Effector memory CD4-positive, alpha-beta T cell (primary cell): ENCODE measurements at regions not wholly inside any gene's neighbourhood (a gene's known extent, or its start where the extent isn't known, plus 50 kb on each side); places are given as distances from the start of the nearest gene placed in this dataset.

Experiments
- DNase-seq, 3 donors: peaks; one replicate each; pipeline ENCODE4 v3.0.0-alpha.2; 2020
- H3K27ac ChIP-seq: 2 replicates; pipeline ENCODE4 v1.7.0; 2013; ENCODE audit warnings: mild to moderate bottlenecking, low read length, moderate library complexity; ENCODE audit not compliant: insufficient read depth, poor library complexity, severe bottlenecking
- H3K27me3 ChIP-seq: replicated peaks from 2 replicates; pipeline ENCODE4 v1.7.0; 2013; ENCODE audit warnings: mild to moderate bottlenecking, low read length; ENCODE audit not compliant: insufficient read depth, control insufficient read depth, poor library complexity, severe bottlenecking
- H3K36me3 ChIP-seq: 2 replicates; pipeline ENCODE4 v1.7.0; 2013; ENCODE audit warnings: mild to moderate bottlenecking, low read length, moderate library complexity; ENCODE audit not compliant: control insufficient read depth, insufficient read depth
- H3K4me1 ChIP-seq: 2 replicates; pipeline ENCODE4 v1.7.0; 2013; ENCODE audit warnings: low read length, mild to moderate bottlenecking; ENCODE audit not compliant: control insufficient read depth, insufficient read depth, poor library complexity, severe bottlenecking
- H3K4me3 ChIP-seq: 2 replicates; pipeline ENCODE4 v1.7.0; 2013; ENCODE audit warnings: low read length, low read depth, mild to moderate bottlenecking; ENCODE audit not compliant: insufficient read depth, poor library complexity, severe bottlenecking
- H3K9me3 ChIP-seq: 2 replicates; pipeline ENCODE4 v1.7.0; 2013; ENCODE audit warnings: mild to moderate bottlenecking, low read length, moderate library complexity; ENCODE audit not compliant: control insufficient read depth

GRCh38 chr9:117775591-117775990 lies 71.4 kb downstream of the TLR4 start:
- no peak for DNase-seq
- Histone ChIP-seq H3K36me3 (no peaks in the 10 kb centered on the region), H3K27ac (no peak overlapping the region), H3K4me1 (peaks cover 5% of the 10 kb centered on the region), H3K27me3 (no peaks in the 10 kb centered on the region), H3K4me3 (no peak overlapping the region), H3K9me3 (no peaks in the 10 kb centered on the region)

- Histone ChIP-seq H3K4me3 (no peak overlapping the region), H3K36me3 (no peaks in the 10 kb centered on the region), H3K27me3 (no peaks in the 10 kb centered on the region), H3K9me3 (no peaks in the 10 kb centered on the region), H3K4me1 (peaks cover 5% of the 10 kb centered on the region), H3K27ac (no peak overlapping the region)
- DNase-seq = no peak
Observed at GRCh38 chr9:117777823-117778222, 73.6 kb downstream of the TLR4 start.

- no peak for DNase-seq
- Histone ChIP-seq H3K36me3 (no peaks in the 10 kb centered on the region), H3K27ac (no peak overlapping the region), H3K9me3 (no peaks in the 10 kb centered on the region), H3K4me3 (no peak overlapping the region), H3K4me1 (peaks cover 5% of the 10 kb centered on the region), H3K27me3 (no peaks in the 10 kb centered on the region)
Observed at GRCh38 chr9:117779760-117780159, 75.6 kb downstream of the TLR4 start.

GRCh38 chr9:117782931-117783788 lies 79.0 kb downstream of the TLR4 start:
- Histone ChIP-seq H3K4me3 (peak overlapping the region; percentile 49), H3K4me1 (peaks cover 5% of the 10 kb centered on the region), H3K27me3 (no peaks in the 10 kb centered on the region), H3K27ac (no peak overlapping the region), H3K36me3 (no peaks in the 10 kb centered on the region), H3K9me3 (no peaks in the 10 kb centered on the region)
- peak; percentile 22 to 42 (median 23) for DNase-seq

GRCh38 chr9:117783828-117784227 lies 79.6 kb downstream of the TLR4 start:
- Histone ChIP-seq H3K27me3 (no peaks in the 10 kb centered on the region), H3K4me3 (no peak overlapping the region), H3K4me1 (peaks cover 5% of the 10 kb centered on the region), H3K36me3 (no peaks in the 10 kb centered on the region), H3K27ac (no peak overlapping the region), H3K9me3 (no peaks in the 10 kb centered on the region)
- DNase-seq = peak in 1 of 3 donors; percentile 22

- H3K36me3 ChIP-seq = no peaks in the 10 kb centered on the region
- H3K9me3 ChIP-seq = no peaks in the 10 kb centered on the region
- no peak overlapping the region for H3K27ac ChIP-seq
- no peak overlapping the region for H3K4me3 ChIP-seq
- peaks cover 2% of the 10 kb centered on the region for H3K4me1 ChIP-seq
- no peak for DNase-seq
- no peaks in the 10 kb centered on the region for H3K27me3 ChIP-seq
Observed at GRCh38 chr9:117784996-117785395, 80.8 kb downstream of the TLR4 start.

GRCh38 chr9:117787746-117788145 lies 83.5 kb downstream of the TLR4 start:
- Histone ChIP-seq H3K4me3 (no peak overlapping the region), H3K27me3 (no peaks in the 10 kb centered on the region), H3K27ac (no peak overlapping the region), H3K36me3 (no peaks in the 10 kb centered on the region), H3K4me1 (no peaks in the 10 kb centered on the region), H3K9me3 (no peaks in the 10 kb centered on the region)
- DNase-seq = no peak

GRCh38 chr9:117795271-117795670 lies 91.1 kb downstream of the TLR4 start:
- Histone ChIP-seq H3K27me3 (no peaks in the 10 kb centered on the region), H3K4me1 (no peaks in the 10 kb centered on the region), H3K27ac (no peak overlapping the region), H3K9me3 (no peaks in the 10 kb centered on the region), H3K36me3 (no peaks in the 10 kb centered on the region), H3K4me3 (no peak overlapping the region)
- DNase-seq = no peak

GRCh38 chr9:117796681-117797080 lies 92.5 kb downstream of the TLR4 start:
- Histone ChIP-seq H3K36me3 (no peaks in the 10 kb centered on the region), H3K27me3 (no peaks in the 10 kb centered on the region), H3K4me1 (no peaks in the 10 kb centered on the region), H3K9me3 (no peaks in the 10 kb centered on the region), H3K27ac (no peak overlapping the region), H3K4me3 (no peak overlapping the region)
- DNase-seq = no peak

- Histone ChIP-seq H3K27me3 (no peaks in the 10 kb centered on the region), H3K9me3 (no peaks in the 10 kb centered on the region), H3K27ac (no peak overlapping the region), H3K36me3 (no peaks in the 10 kb centered on the region), H3K4me1 (no peaks in the 10 kb centered on the region), H3K4me3 (no peak overlapping the region)
- no peak for DNase-seq
Observed at GRCh38 chr9:117800389-117800788, 96.2 kb downstream of the TLR4 start.
